Gastroesophageal sphincter (tissue), 4 donors: ENCODE measurements at regions not wholly inside any gene's neighbourhood (a gene's known extent, or its start where the extent isn't known, plus 50 kb on each side); places are given as distances from the start of the nearest gene placed in this dataset.

Source experiments
- ATAC-seq: fragments of 150-250 bp; one replicate; pipeline ENCODE4 v1.9.1; 2016; ENCODE audit warnings: mild to moderate bottlenecking, moderate library complexity
- H3K27ac ChIP-seq, 4 donors: fragments of 200-600 bp; sonication (generic) in 3 of 4; 1 replicate in 3 of 4; 2 replicates in 1 of 4; pipeline ENCODE4 v1.5.1; 2016 to 2019
- H3K27me3 ChIP-seq: fragments of 200-600 bp; sonication (generic); one replicate; pipeline ENCODE4 v1.5.1; 2019
- H3K36me3 ChIP-seq, 2 donors: fragments of 200-600 bp; sonication (generic); one replicate each; pipeline ENCODE4 v1.5.1; 2019; ENCODE audit warnings: control low read depth in 1 of 2
- H3K4me1 ChIP-seq, 3 donors: fragments of 200-600 bp; sonication (generic); 1 replicate in 2 of 3; 2 replicates in 1 of 3; pipeline ENCODE4 v1.5.1; 2016 to 2019; ENCODE audit warnings: control low read depth in 2 of 3
- H3K4me3 ChIP-seq, 2 donors: fragments of 200-600 bp; sonication (generic); one replicate each; pipeline ENCODE4 v1.5.1; 2019; ENCODE audit warnings: mild to moderate bottlenecking in 1 of 2, moderate library complexity in 1 of 2
- H3K9me3 ChIP-seq, 3 donors: fragments of 200-600 bp; sonication (generic); one replicate each; pipeline ENCODE4 v1.5.1; 2017 to 2019; ENCODE audit warnings: control low read depth in 2 of 3
- CTCF ChIP-seq, 4 experiments: fragments of 200-600 bp in 2 of 4; fragments of 450-650 bp in 2 of 4; sonication (generic) in 1 of 4; IDR thresholded peaks; one replicate each; pipeline ENCODE4 v1.5.1; 2017 to 2019; ENCODE audit warnings: antibody characterized with exemption in 4 of 4, mild to moderate bottlenecking in 2 of 4, moderate library complexity in 2 of 4
- EP300 ChIP-seq: sonication (generic); formaldehyde crosslinking; IDR thresholded peaks from one replicate; pipeline ENCODE4 v1.6.1; 2017; ENCODE audit warnings: antibody characterized with exemption, mild to moderate bottlenecking
- POLR2A ChIP-seq, 2 donors: fragments of 450-650 bp; IDR thresholded peaks; one replicate each; pipeline ENCODE4 v1.6.1; 2017; ENCODE audit warnings: antibody characterized with exemption in 2 of 2, mild to moderate bottlenecking in 2 of 2, moderate library complexity in 1 of 2
- POLR2AphosphoS5 ChIP-seq: sonication (generic); formaldehyde crosslinking; IDR thresholded peaks from one replicate; pipeline ENCODE4 v1.6.1; 2017; ENCODE audit warnings: antibody characterized with exemption
- WGBS, 2 donors: methylation state at CpG; one replicate each; pipeline ENCODE4 v1.1.5; 2018; ENCODE audit warnings: low coverage in 1 of 2; 5-methylcytosine and 5-hydroxymethylcytosine counted together

- no peak overlapping the region for H3K27ac ChIP-seq
- no peak for ATAC-seq
Observed at GRCh38 chr2:240288087-240288521, 147.4 kb upstream of the GPC1 start.

GRCh38 chr2:240289701-240290431 is 145.6 kb upstream of the GPC1 start:
- H3K36me3 ChIP-seq, result no peaks in the 10 kb centered on the region
- H3K4me3 ChIP-seq, result no peak overlapping the region
- H3K27me3 ChIP-seq, result no peaks in the 10 kb centered on the region
- TF ChIP-seq EP300 (no peak), POLR2AphosphoS5 (no peak), CTCF (IDR thresholded peaks at IDR 0.05) (no peak)
- ATAC-seq, result no peak
- H3K27ac ChIP-seq, result no peak overlapping the region
- WGBS, 2 donors, result no CpG with 5 or more reads among the region's 30 CpGs
- no peaks in the 10 kb centered on the region for H3K9me3 ChIP-seq
- no peaks in the 10 kb centered on the region for H3K4me1 ChIP-seq

More at GRCh38 chr2:240288087-240288521, 147.4 kb upstream of the GPC1 start:
- TF ChIP-seq POLR2AphosphoS5 (no peak), CTCF (IDR thresholded peaks at IDR 0.05) (no peak), POLR2A (IDR thresholded peaks at IDR 0.05) (no peak), EP300 (no peak)
- no peaks in the 10 kb centered on the region for H3K9me3 ChIP-seq
- H3K27me3 ChIP-seq, result no peaks in the 10 kb centered on the region
- H3K4me3 ChIP-seq, result no peak overlapping the region
- WGBS, 2 donors, result 61 to 90% methylated on average over 2 to 4 of the region's 7 CpGs
- no peaks in the 10 kb centered on the region for H3K36me3 ChIP-seq
- no peaks in the 10 kb centered on the region for H3K4me1 ChIP-seq

GRCh38 chr2:240290432-240291336 is 144.8 kb upstream of the GPC1 start:
- Histone ChIP-seq H3K36me3 (no peaks in the 10 kb centered on the region), H3K9me3 (no peaks in the 10 kb centered on the region), H3K4me3 (no peak overlapping the region), H3K27ac (no peak overlapping the region), H3K27me3 (no peaks in the 10 kb centered on the region), H3K4me1 (no peaks in the 10 kb centered on the region)
- TF ChIP-seq CTCF (IDR thresholded peaks at IDR 0.05) (no peak), POLR2A (IDR thresholded peaks at IDR 0.05) (no peak), POLR2AphosphoS5 (no peak), EP300 (no peak)
- ATAC-seq, result no peak
- 86 to 92% methylated on average over 15 to 17 of the region's 30 CpGs for WGBS, 2 donors

- no peak overlapping the region for H3K27ac ChIP-seq
- TF ChIP-seq EP300, result no peak
- TF ChIP-seq CTCF (IDR thresholded peaks at IDR 0.05), result no peak
- no peak for TF ChIP-seq POLR2A (IDR thresholded peaks at IDR 0.05)
- no peaks in the 10 kb centered on the region for H3K9me3 ChIP-seq
- H3K36me3 ChIP-seq, result no peaks in the 10 kb centered on the region
- WGBS, 2 donors, result 81 to 88% methylated on average over 4 to 6 of the region's 16 CpGs
- H3K27me3 ChIP-seq, result no peaks in the 10 kb centered on the region
- no peak for ATAC-seq
- H3K4me3 ChIP-seq, result no peak overlapping the region
- no peaks in the 10 kb centered on the region for H3K4me1 ChIP-seq
Observed at GRCh38 chr2:240291337-240292034, 144.0 kb upstream of the GPC1 start.
